H1 (cell line): ENCODE measurements at regions not wholly inside any gene's neighbourhood (a gene's known extent, or its start where the extent isn't known, plus 50 kb on each side); places are given as distances from the start of the nearest gene placed in this dataset.

Experiments used
- CTCF ChIA-PET: fragments of 300-600 bp; sonication (Branson Sonifier 250); formaldehyde crosslinking; loops from one replicate; lab custom pipeline; 2021; ENCODE audit not compliant: partially characterized antibody; lab: Charles Lee
- POLR2A ChIA-PET: fragments of 300-600 bp; sonication (Branson Sonifier 250); formaldehyde crosslinking; loops from one replicate; lab custom pipeline; 2021; ENCODE audit warnings: inconsistent platforms; ENCODE audit not compliant: partially characterized antibody; lab: Charles Lee
- DNase-seq, 2 experiments: peaks; one replicate each; pipeline versions ENCODE4 v3.0.0 to v3.0.0-alpha.2; 2010 to 2022; ENCODE audit warnings: low spot score in 2 of 2, low read depth in 1 of 2, mixed read lengths in 1 of 2
- FAIRE-seq: peaks from 2 replicates; lab custom pipeline; 2011; peaks lifted over from hg19 to GRCh38; lab: Jason Lieb, UNC
- H2AFZ ChIP-seq: 2 replicates; pipeline ENCODE4 v1.8.1; 2012; ENCODE audit warnings: low read length, inconsistent platforms
- H2AK5ac ChIP-seq: 2 replicates; pipeline ENCODE4 v1.6.1; 2013; ENCODE audit warnings: low read depth, low read length
- H2BK120ac ChIP-seq: replicated peaks from 2 replicates; pipeline ENCODE3; 2013; ENCODE audit warnings: low read depth, low read length, inconsistent platforms
- H2BK12ac ChIP-seq: 2 replicates; pipeline ENCODE4 v1.6.1; 2013; ENCODE audit warnings: low read depth, low read length
- H2BK15ac ChIP-seq: 2 replicates; pipeline ENCODE4 v1.6.1; 2013; ENCODE audit warnings: low read length
- H2BK20ac ChIP-seq: 2 replicates; pipeline ENCODE4 v1.6.1; 2013; ENCODE audit warnings: low read length
- H2BK5ac ChIP-seq: 2 replicates; pipeline ENCODE4 v1.6.1; 2013; ENCODE audit warnings: low read depth, low read length
- H3K14ac ChIP-seq: 2 replicates; pipeline ENCODE4 v1.6.1; 2013; ENCODE audit warnings: inconsistent platforms; ENCODE audit not compliant: insufficient read length
- H3K18ac ChIP-seq: 2 replicates; pipeline ENCODE4 v1.6.1; 2013; ENCODE audit warnings: low read length; ENCODE audit errors: extremely low read depth
- H3K23ac ChIP-seq: 2 replicates; pipeline ENCODE4 v1.6.1; 2013; ENCODE audit warnings: inconsistent platforms; ENCODE audit not compliant: insufficient read length
- H3K23me2 ChIP-seq: 2 replicates; pipeline ENCODE4 v1.6.1; 2013; ENCODE audit warnings: low read depth, low read length
- H3K27ac ChIP-seq: 2 replicates; pipeline ENCODE4 v1.6.1; 2011; ENCODE audit warnings: low read depth, low read length, inconsistent platforms
- H3K27me3 ChIP-seq, 4 experiments: replicated peaks in 1 of 4; 1 replicate in 1 of 4; 2 replicates in 3 of 4; pipeline versions ENCODE4 v1.6.1 to v1.8.1; 2011 to 2013; ENCODE audit warnings: low read length in 3 of 4, mild to moderate bottlenecking in 3 of 4, inconsistent platforms in 2 of 4, mixed read lengths in 2 of 4, moderate library complexity in 1 of 4; ENCODE audit not compliant: control insufficient read depth in 3 of 4, insufficient read depth in 3 of 4; ENCODE audit errors: extremely low read depth in 1 of 4
- H3K36me3 ChIP-seq, 4 experiments: 2 replicates each; pipeline versions ENCODE4 v1.6.1 to v1.8.1; 2011 to 2013; ENCODE audit warnings: mild to moderate bottlenecking in 4 of 4, low read length in 3 of 4, moderate library complexity in 2 of 4, control low read depth in 1 of 4, inconsistent platforms in 1 of 4; ENCODE audit not compliant: insufficient read depth in 4 of 4, control insufficient read depth in 2 of 4
- H3K4ac ChIP-seq: replicated peaks from 2 replicates; pipeline ENCODE3; 2013; ENCODE audit warnings: low read length, low read depth, mixed read lengths, inconsistent platforms; ENCODE audit not compliant: insufficient read length
- H3K4me1 ChIP-seq, 4 experiments: replicated peaks in 1 of 4; 1 replicate in 1 of 4; 2 replicates in 3 of 4; pipeline versions ENCODE4 v1.6.1 to v1.8.1; 2011 to 2013; ENCODE audit warnings: low read length in 3 of 4, inconsistent platforms in 2 of 4, mixed read lengths in 1 of 4; ENCODE audit not compliant: insufficient read depth in 4 of 4, control insufficient read depth in 3 of 4
- H3K4me2 ChIP-seq, 2 experiments: 2 replicates each; pipeline versions ENCODE4 v1.6.1 to v1.8.1; 2011 to 2013; ENCODE audit warnings: low read depth in 2 of 2, low read length in 2 of 2, control low read depth in 1 of 2, inconsistent platforms in 1 of 2, mild to moderate bottlenecking in 1 of 2; ENCODE audit not compliant: insufficient read depth in 1 of 2
- H3K4me3 ChIP-seq, 4 experiments: fragments of 200-600, 300-600 bp in 1 of 4; sonication (generic), shearing (Covaris generic), sonication (Bioruptor Twin) in 1 of 4; 2 replicates each; pipeline versions ENCODE4 v1.5.1 to v1.8.1; 2011 to 2016; ENCODE audit warnings: low read length in 4 of 4, low read depth in 3 of 4, control low read depth in 2 of 4, inconsistent platforms in 2 of 4, mild to moderate bottlenecking in 2 of 4, mixed read lengths in 1 of 4, moderate library complexity in 1 of 4; ENCODE audit not compliant: insufficient read depth in 2 of 4; ENCODE audit errors: extremely low read depth in 1 of 4
- H3K56ac ChIP-seq: replicated peaks from 2 replicates; pipeline ENCODE3; 2013; ENCODE audit warnings: low read depth, mild to moderate bottlenecking, mixed read lengths, low read length, inconsistent platforms; ENCODE audit not compliant: insufficient read length
- H3K79me1 ChIP-seq: 2 replicates; pipeline ENCODE4 v1.6.1; 2013; ENCODE audit warnings: low read depth, low read length, control low read depth
- H3K79me2 ChIP-seq, 2 experiments: 2 replicates each; pipeline versions ENCODE4 v1.6.1 to v1.8.1; 2012 to 2013; ENCODE audit warnings: low read length in 2 of 2, mild to moderate bottlenecking in 2 of 2, inconsistent platforms in 1 of 2; ENCODE audit not compliant: insufficient read depth in 2 of 2, control insufficient read depth in 1 of 2
- H3K9ac ChIP-seq, 4 experiments: replicated peaks in 1 of 4; 1 replicate in 1 of 4; 2 replicates in 3 of 4; pipeline versions ENCODE4 v1.6.1 to v1.8.1; 2011 to 2013; ENCODE audit warnings: low read depth in 3 of 4, low read length in 3 of 4, control low read depth in 2 of 4, mild to moderate bottlenecking in 2 of 4, moderate library complexity in 2 of 4, inconsistent platforms in 1 of 4; ENCODE audit errors: extremely low read depth in 1 of 4
- H3K9me3 ChIP-seq, 2 experiments: 2 replicates each; pipeline versions ENCODE4 v1.6.1 to v1.8.1; 2012 to 2013; ENCODE audit warnings: mild to moderate bottlenecking in 2 of 2, moderate library complexity in 2 of 2, control low read depth in 1 of 2, inconsistent platforms in 1 of 2, low read depth in 1 of 2, low read length in 1 of 2, mixed read lengths in 1 of 2; ENCODE audit not compliant: insufficient read depth in 2 of 2
- H4K20me1 ChIP-seq, 2 experiments: replicated peaks in 1 of 2; 2 replicates each; pipeline versions ENCODE3 to v1.8.1; 2011 to 2013; ENCODE audit warnings: inconsistent platforms in 2 of 2, low read length in 2 of 2, mild to moderate bottlenecking in 1 of 2; ENCODE audit not compliant: insufficient read depth in 2 of 2, control insufficient read depth in 1 of 2
- H4K5ac ChIP-seq: 2 replicates; pipeline ENCODE4 v1.6.1; 2013; ENCODE audit warnings: low read length, low read depth, mixed read lengths, inconsistent platforms; ENCODE audit not compliant: insufficient read length
- H4K8ac ChIP-seq: 2 replicates; pipeline ENCODE4 v1.8.0; 2013; ENCODE audit warnings: mild to moderate bottlenecking, moderate library complexity, low read length, inconsistent platforms; ENCODE audit not compliant: insufficient read depth; ENCODE audit errors: extremely low read depth
- H4K91ac ChIP-seq: replicated peaks from 2 replicates; pipeline ENCODE3; 2013; ENCODE audit warnings: low read length, mixed read lengths, inconsistent platforms; ENCODE audit not compliant: insufficient read length
- ASH2L ChIP-seq: fragments of 200-600, 300-600 bp; sonication (generic); IDR thresholded peaks from one replicate; pipeline ENCODE4 v1.7.1; 2017; ENCODE audit warnings: low read length
- GTF2F1 ChIP-seq: IDR thresholded peaks from 2 replicates; pipeline ENCODE4 v1.6.1; 2012; ENCODE audit warnings: low read depth, low read length, improper control_type of control experiment, borderline replicate concordance
- MAFK ChIP-seq: IDR thresholded peaks from 2 replicates; pipeline ENCODE4 v1.6.1; 2012; ENCODE audit warnings: low read depth, mild to moderate bottlenecking, improper control_type of control experiment, low read length
- PHF8 ChIP-seq: fragments of 200-600 bp; sonication (generic); conservative IDR thresholded peaks from 2 replicates; pipeline ENCODE4 v1.7.1; 2012; ENCODE audit warnings: low read depth, mild to moderate bottlenecking, inconsistent platforms, low read length, moderate library complexity
- POLR2A ChIP-seq, 2 experiments: IDR thresholded peaks; 1 replicate in 1 of 2; 2 replicates in 1 of 2; pipeline ENCODE4 v1.6.1; 2011; ENCODE audit warnings: low read depth in 2 of 2, low read length in 2 of 2, mild to moderate bottlenecking in 2 of 2; ENCODE audit errors: control extremely low read depth in 1 of 2
- RFX5 ChIP-seq: IDR thresholded peaks from 2 replicates; pipeline ENCODE4 v1.6.1; 2011; ENCODE audit warnings: low read depth, low read length, improper control_type of control experiment, borderline replicate concordance
- SIRT6 ChIP-seq: IDR thresholded peaks from one replicate; pipeline ENCODE4 v1.7.1; 2012; ENCODE audit warnings: low read length, inconsistent platforms
- SP4 ChIP-seq: IDR thresholded peaks from 2 replicates; pipeline ENCODE4 v1.6.1; 2012; ENCODE audit warnings: low read length, inconsistent platforms
- TBP ChIP-seq: IDR thresholded peaks from 2 replicates; pipeline ENCODE4 v1.6.1; 2011; ENCODE audit warnings: low read depth, low read length, improper control_type of control experiment
- TCF12 ChIP-seq: IDR thresholded peaks from 2 replicates; pipeline ENCODE4 v1.6.1; 2011; ENCODE audit warnings: low read depth, mild to moderate bottlenecking, low read length
- TEAD4 ChIP-seq: IDR thresholded peaks from 2 replicates; pipeline ENCODE4 v1.6.1; 2012; ENCODE audit warnings: low read depth, low read length, inconsistent platforms, mixed read lengths
- ZNF274 ChIP-seq: IDR thresholded peaks from 2 replicates; pipeline ENCODE4 v1.7.0; 2012; ENCODE audit warnings: low read length, borderline replicate concordance; ENCODE audit errors: extremely low read depth
- WGBS, 2 experiments: shearing (Covaris generic) in 1 of 2; methylation state at CpG; one replicate each; pipeline versions ENCODE4 v1.1.6 to v1.1.7; 2013 to 2015; ENCODE audit warnings: low lambda C conversion rate in 2 of 2, mixed read lengths in 2 of 2, inconsistent platforms in 1 of 2, low coverage in 1 of 2, missing lambda C conversion rate in 1 of 2; ENCODE audit not compliant: insufficient replicate concordance in 2 of 2, insufficient coverage in 1 of 2, insufficient read length in 1 of 2; ENCODE audit errors: extremely low coverage in 1 of 2, missing lambda C conversion rate in 1 of 2; 5-methylcytosine and 5-hydroxymethylcytosine counted together
- TF ChIP-seq, protein P1 (sequence below): IDR thresholded peaks from 2 replicates; pipeline ENCODE4 v1.6.1; 2012; ENCODE audit warnings: inconsistent platforms
- TF ChIP-seq, protein P2 (sequence below), 3 experiments: IDR thresholded peaks; 1 replicate in 2 of 3; 2 replicates in 1 of 3; pipeline versions ENCODE4 v1.5.1 to v1.6.1; 2011; ENCODE audit warnings: low read length in 3 of 3, mild to moderate bottlenecking in 3 of 3, inconsistent platforms in 2 of 3, low read depth in 1 of 3, moderate library complexity in 1 of 3; ENCODE audit not compliant: insufficient read depth in 1 of 3; ENCODE audit errors: control extremely low read depth in 1 of 3

- Histone ChIP-seq H4K5ac (no peak overlapping the region), H2BK12ac (no peak overlapping the region), H3K9ac (no peak overlapping the region), H2AFZ (no peak overlapping the region), H3K9me3 (no peaks in the 10 kb centered on the region), H3K79me1 (no peaks in the 10 kb centered on the region), H2AK5ac (no peak overlapping the region), H4K91ac (no peak overlapping the region), H2BK20ac (no peak overlapping the region), H3K79me2 (no peaks in the 10 kb centered on the region), H3K4ac (peak overlapping the region; percentile 48), H3K36me3 (no peaks in the 10 kb centered on the region), H3K23me2 (peaks cover 2% of the 10 kb centered on the region; the same call in 1 of the 2 replicates), H3K56ac (no peak overlapping the region), H2BK5ac (no peak overlapping the region), H3K23ac (no peak overlapping the region), H3K4me1 (no peaks in the 10 kb centered on the region), H4K8ac (no peak overlapping the region), H3K4me3 (no peak overlapping the region), H3K14ac (no peak overlapping the region), H2BK15ac (no peak overlapping the region), H3K18ac (no peak overlapping the region), H3K27me3 (peaks cover 0 to 1% (median 0%) of the 10 kb centered on the region in 4 experiments; a peak in 1 of 7 replicates), H3K27ac (no peak overlapping the region), H3K4me2 (no peak overlapping the region), H2BK120ac (no peak overlapping the region), H4K20me1 (no peaks in the 10 kb centered on the region)
- WGBS, 2 experiments = 58% methylated on average over 3 of the region's 3 CpGs; no CpG with 5 or more reads in 1 of the 2 experiments
- FAIRE-seq (no peak), DNase-seq (no peak)
- ChIA-PET POLR2A (no interaction called here), CTCF (no interaction called here)
- TF ChIP-seq RFX5 (no peak), TCF12 (no peak), ASH2L (no peak), ZNF274 (no peak), MAFK (no peak), SIRT6 (no peak), SP4 (no peak), POLR2A (IDR thresholded peaks at IDR 0.05; ENCODE audit: control extremely low read depth in 1 of 2, low read depth in 2 of 2, low read length in 2 of 2) (no peak), PHF8 (no peak), TBP (no peak), TEAD4 (no peak), GTF2F1 (no peak)
- TF ChIP-seq, protein P1, sequence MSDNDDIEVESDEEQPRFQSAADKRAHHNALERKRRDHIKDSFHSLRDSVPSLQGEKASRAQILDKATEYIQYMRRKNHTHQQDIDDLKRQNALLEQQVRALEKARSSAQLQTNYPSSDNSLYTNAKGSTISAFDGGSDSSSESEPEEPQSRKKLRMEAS = no peak
- TF ChIP-seq, protein P2, sequence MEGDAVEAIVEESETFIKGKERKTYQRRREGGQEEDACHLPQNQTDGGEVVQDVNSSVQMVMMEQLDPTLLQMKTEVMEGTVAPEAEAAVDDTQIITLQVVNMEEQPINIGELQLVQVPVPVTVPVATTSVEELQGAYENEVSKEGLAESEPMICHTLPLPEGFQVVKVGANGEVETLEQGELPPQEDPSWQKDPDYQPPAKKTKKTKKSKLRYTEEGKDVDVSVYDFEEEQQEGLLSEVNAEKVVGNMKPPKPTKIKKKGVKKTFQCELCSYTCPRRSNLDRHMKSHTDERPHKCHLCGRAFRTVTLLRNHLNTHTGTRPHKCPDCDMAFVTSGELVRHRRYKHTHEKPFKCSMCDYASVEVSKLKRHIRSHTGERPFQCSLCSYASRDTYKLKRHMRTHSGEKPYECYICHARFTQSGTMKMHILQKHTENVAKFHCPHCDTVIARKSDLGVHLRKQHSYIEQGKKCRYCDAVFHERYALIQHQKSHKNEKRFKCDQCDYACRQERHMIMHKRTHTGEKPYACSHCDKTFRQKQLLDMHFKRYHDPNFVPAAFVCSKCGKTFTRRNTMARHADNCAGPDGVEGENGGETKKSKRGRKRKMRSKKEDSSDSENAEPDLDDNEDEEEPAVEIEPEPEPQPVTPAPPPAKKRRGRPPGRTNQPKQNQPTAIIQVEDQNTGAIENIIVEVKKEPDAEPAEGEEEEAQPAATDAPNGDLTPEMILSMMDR (IDR thresholded peaks at IDR 0.05; ENCODE audit: control extremely low read depth in 1 of 3, insufficient read depth in 1 of 3, low read depth in 1 of 3, low read length in 3 of 3) = no peak
Observed at GRCh38 chr1:98427664-98428063, 233.9 kb upstream of the SNX7 start.
